ENCODE measurements at regions not wholly inside any gene's neighbourhood (a gene's known extent, or its start where the extent isn't known, plus 50 kb on each side); places are given as distances from the start of the nearest gene placed in this dataset.

DNA sequence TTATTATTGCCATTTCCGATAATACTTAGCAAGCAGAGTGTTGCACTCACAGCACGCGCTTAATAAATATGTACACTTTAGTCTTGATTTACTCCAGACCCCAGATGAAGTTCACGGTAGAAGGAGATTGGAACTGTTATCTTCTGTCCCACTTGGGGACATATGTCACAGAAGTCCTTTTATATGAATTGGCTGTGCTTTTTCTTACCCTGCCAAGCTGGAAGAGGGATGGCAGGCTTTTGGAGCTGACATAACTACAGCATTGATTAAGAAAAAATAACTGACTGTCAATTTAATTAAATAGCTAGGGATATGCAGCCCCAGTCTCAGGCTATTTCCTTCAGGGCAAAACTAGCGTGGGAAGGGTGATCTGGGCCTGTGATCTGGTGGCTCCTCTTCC, 182.2 kb downstream of the SH2D4B start:
- 56% methylated on average over 5 of the region's 5 CpGs for WGBS (ENCODE audit: low lambda C conversion rate)
- DNase-seq (ENCODE audit: low spot score) (no peak), ATAC-seq (no peak), FAIRE-seq (no peak)
- in situ Hi-C loops (cut with HindIII; ENCODE audit: extremely low pct_ligation_motif_present, low pct_unique_long_range_greater_than_20kb): no loop called here
- H3K4me1 ChIP-seq (ENCODE audit: insufficient read depth, low read length): no peaks in the 10 kb centered on the region; the same call in 1 of the 2 replicates
- ChIA-PET POLR2A (no interaction called here), CTCF (ENCODE audit: low intra/inter-chr PET ratio, low total read pairs) (no interaction called here)
- H3K4me3 ChIP-seq (replicated peaks in 1 of 3; ENCODE audit: insufficient read depth in 1 of 3, low read depth in 2 of 3, low read length in 3 of 3): no peak overlapping the region
- H3K4me2 ChIP-seq (ENCODE audit: low read depth, low read length): no peak overlapping the region
- no TSS peak for BruUV-seq (replicated peaks)
- no peak overlapping the region for H2AFZ ChIP-seq (ENCODE audit: low read length)
- intact Hi-C loops (cut with micrococcal nuclease; ENCODE audit: unreplicated experiment): no loop called here
- no peak overlapping the region for H3K9ac ChIP-seq (ENCODE audit: insufficient read depth, low read depth, low read length)
- no peaks in the 10 kb centered on the region; a peak in 1 of 5 replicates for H3K27me3 ChIP-seq (ENCODE audit: control insufficient read depth in 1 of 2, insufficient read depth in 2 of 2, low read length in 2 of 2)
- no peaks in the 10 kb centered on the region for H3K79me2 ChIP-seq (ENCODE audit: insufficient read depth, low read length)
- no peaks in the 10 kb centered on the region for H3K36me3 ChIP-seq (replicated peaks in 1 of 2; ENCODE audit: control insufficient read depth in 1 of 2, insufficient read depth in 2 of 2, low read length in 2 of 2)
- H3K9me3 ChIP-seq (ENCODE audit: low read length): no peaks in the 10 kb centered on the region
- no peaks in the 10 kb centered on the region for H4K20me1 ChIP-seq (ENCODE audit: insufficient read depth, low read length)
- H3K27ac ChIP-seq (ENCODE audit: extremely low read length, insufficient read depth, low read length): no peak overlapping the region
- TF ChIP-seq RORA (CRISPR knock-in tag; IDR thresholded peaks at IDR 0.05) (no peak), NCOA2 (CRISPR knock-in tag; IDR thresholded peaks at IDR 0.05) (no peak), RBAK (CRISPR knock-in tag; IDR thresholded peaks at IDR 0.05) (no peak), ZNF605 (CRISPR knock-in tag; IDR thresholded peaks at IDR 0.05) (no peak), THAP11 (CRISPR knock-in tag; IDR thresholded peaks at IDR 0.05) (no peak), HMGA1 (CRISPR knock-in tag; conservative IDR thresholded peaks at IDR 0.05) (no peak)
- TF ChIP-seq, protein P1, sequence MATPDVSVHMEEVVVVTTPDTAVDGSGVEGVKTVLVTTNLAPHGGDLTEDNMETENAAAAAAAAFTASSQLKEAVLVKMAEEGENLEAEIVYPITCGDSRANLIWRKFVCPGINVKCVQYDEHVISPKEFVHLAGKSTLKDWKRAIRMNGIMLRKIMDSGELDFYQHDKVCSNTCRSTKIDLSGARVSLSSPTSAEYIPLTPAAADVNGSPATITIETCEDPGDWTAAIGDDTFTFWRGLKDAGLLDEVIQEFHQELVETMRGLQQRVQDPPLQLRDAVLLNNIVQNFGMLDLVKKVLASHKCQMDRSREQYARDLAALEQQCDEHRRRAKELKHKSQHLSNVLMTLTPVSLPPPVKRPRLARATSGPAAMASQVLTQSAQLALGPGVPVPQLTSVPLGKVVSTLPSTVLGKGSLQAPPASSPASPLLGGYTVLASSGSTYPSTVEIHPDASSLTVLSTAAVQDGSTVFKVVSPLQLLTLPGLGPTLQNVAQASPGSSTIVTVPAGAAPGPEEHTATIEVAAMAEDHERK (CRISPR knock-in tag; IDR thresholded peaks at IDR 0.05; ENCODE audit: low read depth): no peak
- TF ChIP-seq, protein P2, sequence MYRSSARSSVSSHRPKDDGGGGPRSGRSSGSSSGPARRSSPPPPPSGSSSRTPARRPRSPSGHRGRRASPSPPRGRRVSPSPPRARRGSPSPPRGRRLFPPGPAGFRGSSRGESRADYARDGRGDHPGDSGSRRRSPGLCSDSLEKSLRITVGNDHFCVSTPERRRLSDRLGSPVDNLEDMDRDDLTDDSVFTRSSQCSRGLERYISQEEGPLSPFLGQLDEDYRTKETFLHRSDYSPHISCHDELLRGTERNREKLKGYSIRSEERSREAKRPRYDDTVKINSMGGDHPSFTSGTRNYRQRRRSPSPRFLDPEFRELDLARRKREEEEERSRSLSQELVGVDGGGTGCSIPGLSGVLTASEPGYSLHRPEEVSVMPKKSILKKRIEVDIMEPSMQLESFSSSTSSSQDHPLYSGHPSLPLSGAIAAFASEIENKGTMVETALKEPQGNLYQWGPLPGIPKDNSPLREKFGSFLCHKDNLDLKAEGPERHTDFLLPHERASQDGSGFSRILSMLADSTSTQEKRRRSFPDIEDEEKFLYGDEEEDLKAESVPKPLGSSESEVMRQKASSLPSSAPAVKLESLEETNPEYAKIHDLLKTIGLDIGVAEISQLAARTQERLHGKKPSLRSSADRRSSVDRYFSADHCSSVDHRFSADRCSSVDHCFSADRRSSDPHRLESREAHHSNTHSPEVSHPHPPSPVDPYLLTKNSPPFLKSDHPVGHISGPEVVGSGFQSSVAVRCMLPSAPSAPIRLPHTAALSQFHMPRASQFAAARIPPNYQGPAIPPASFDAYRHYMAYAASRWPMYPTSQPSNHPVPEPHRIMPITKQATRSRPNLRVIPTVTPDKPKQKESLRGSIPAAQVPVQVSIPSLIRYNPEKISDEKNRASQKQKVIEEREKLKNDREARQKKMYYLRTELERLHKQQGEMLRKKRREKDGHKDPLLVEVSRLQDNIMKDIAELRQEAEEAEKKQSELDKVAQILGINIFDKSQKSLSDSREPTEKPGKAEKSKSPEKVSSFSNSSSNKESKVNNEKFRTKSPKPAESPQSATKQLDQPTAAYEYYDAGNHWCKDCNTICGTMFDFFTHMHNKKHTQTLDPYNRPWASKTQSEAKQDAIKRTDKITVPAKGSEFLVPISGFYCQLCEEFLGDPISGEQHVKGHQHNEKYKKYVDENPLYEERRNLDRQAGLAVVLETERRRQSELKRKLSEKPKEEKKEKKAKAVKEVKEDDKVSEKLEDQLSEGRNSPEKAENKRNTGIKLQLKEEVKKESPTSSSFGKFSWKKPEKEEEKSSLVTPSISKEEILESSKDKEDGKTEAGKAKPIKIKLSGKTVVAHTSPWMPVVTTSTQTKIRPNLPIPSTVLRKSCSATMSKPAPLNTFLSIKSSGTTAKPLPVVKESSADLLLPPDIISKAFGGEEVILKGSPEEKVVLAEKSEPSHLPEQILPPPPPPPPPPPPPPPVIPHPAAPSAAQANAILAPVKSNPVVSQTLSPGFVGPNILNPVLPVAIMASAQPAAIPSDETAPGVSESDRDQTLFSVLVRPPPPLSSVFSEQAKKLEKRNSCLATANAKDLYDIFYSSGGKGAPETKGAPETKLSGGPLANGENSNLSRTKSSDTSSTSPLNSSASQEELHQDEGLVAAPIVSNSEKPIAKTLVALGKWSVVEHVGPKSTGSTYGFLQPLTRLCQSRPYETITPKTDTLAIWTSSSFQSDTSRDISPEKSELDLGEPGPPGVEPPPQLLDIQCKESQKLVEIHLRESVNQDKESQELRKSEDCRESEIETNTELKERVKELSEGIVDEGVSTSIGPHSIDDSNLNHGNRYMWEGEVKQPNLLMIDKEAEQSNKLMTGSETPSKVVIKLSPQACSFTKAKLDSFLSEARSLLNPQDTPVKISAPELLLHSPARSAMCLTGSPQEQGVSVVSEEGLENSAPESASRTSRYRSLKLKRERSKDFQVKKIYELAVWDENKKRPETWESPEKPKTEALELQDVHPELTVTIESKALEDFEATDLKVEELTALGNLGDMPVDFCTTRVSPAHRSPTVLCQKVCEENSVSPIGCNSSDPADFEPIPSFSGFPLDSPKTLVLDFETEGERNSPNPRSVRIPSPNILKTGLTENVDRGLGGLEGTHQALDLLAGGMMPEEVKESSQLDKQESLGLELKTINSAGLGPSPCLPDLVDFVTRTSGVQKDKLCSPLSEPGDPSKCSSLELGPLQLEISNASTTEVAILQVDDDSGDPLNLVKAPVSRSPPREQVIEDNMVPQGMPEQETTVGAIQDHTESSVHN (CRISPR knock-in tag; IDR thresholded peaks at IDR 0.05): no peak
- TF ChIP-seq, protein P3, sequence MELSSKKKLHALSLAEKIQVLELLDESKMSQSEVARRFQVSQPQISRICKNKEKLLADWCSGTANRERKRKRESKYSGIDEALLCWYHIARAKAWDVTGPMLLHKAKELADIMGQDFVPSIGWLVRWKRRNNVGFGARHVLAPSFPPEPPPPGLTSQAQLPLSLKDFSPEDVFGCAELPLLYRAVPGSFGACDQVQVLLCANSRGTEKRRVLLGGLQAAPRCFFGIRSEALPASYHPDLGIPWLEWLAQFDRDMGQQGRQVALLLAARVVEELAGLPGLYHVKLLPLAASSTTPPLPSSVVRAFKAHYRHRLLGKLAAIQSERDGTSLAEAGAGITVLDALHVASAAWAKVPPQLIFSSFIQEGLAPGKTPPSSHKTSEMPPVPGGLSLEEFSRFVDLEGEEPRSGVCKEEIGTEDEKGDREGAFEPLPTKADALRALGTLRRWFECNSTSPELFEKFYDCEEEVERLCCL (CRISPR knock-in tag; IDR thresholded peaks at IDR 0.05; ENCODE audit: borderline replicate concordance): no peak

Data from HepG2 (cell line).